BLaER1 treated with 17β-estradiol and CSF1 and Interleukin-3, amounts not matched to agents 10 nM and 100 nM (cell line): ENCODE measurements at regions not wholly inside any gene's neighbourhood (a gene's known extent, or its start where the extent isn't known, plus 50 kb on each side); places are given as distances from the start of the nearest gene placed in this dataset.

ENCODE experiments used
- H3K27ac ChIP-seq, 11 experiments: shearing (Covaris generic); formaldehyde crosslinking; 2 replicates each; pipeline ENCODE4 v1.8.1; 2022
- H3K27me3 ChIP-seq, 11 experiments: shearing (Covaris generic); formaldehyde crosslinking; 2 replicates each; pipeline ENCODE4 v1.8.1; 2022
- H3K36me3 ChIP-seq, 11 experiments: shearing (Covaris generic); formaldehyde crosslinking; 2 replicates each; pipeline ENCODE4 v1.8.1; 2022
- H3K4me1 ChIP-seq, 10 experiments: shearing (Covaris generic); formaldehyde crosslinking; 2 replicates each; pipeline ENCODE4 v1.8.1; 2022
- H3K4me2 ChIP-seq, 11 experiments: shearing (Covaris generic); formaldehyde crosslinking; 2 replicates each; pipeline ENCODE4 v1.8.1; 2022
- H3K4me3 ChIP-seq, 10 experiments: shearing (Covaris generic); formaldehyde crosslinking; 2 replicates each; pipeline ENCODE4 v1.8.1; 2022
- H3K9ac ChIP-seq, 11 experiments: shearing (Covaris generic); formaldehyde crosslinking; 2 replicates each; pipeline ENCODE4 v1.8.1; 2022
- H3K9me3 ChIP-seq, 11 experiments: shearing (Covaris generic); formaldehyde crosslinking; replicated peaks in 1 of 11; 2 replicates each; pipeline ENCODE4 v1.8.1; 2022
- H4K20me1 ChIP-seq, 11 experiments: shearing (Covaris generic); formaldehyde crosslinking; 2 replicates each; pipeline ENCODE4 v1.8.1; 2022
- Cebpa-rat ChIP-seq, 11 experiments: shearing (Covaris generic); IDR thresholded peaks; 2 replicates each; pipeline ENCODE4 v1.8.1; 2022

DNA sequence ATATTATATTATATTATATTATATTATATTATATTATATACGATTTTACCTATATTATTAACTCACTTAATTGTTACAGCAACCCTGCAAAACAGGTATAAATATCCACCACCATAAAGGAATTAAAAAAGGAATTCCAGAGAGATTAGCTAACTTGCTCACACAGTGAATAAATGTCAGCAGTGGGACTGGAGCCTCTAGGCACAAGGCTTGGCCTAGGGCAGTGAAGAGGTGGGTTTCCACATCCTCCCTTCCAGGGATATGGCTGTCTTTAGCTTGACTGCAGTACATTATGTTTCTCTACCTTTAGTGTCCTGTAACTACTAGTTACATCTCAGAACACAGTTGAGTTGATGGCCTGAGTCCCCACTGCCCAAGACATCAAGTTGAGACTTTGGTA, 166.9 kb downstream of the SLC15A5 start:
- TF ChIP-seq Cebpa-rat (IDR thresholded peaks at IDR 0.05) = no peak
- H3K4me2 ChIP-seq = no peak overlapping the region
- H3K9me3 ChIP-seq = peaks cover 2 to 13% (median 7%) of the 10 kb centered on the region in 11 experiments; a peak in 16 of 22 replicates
- no peaks in the 10 kb centered on the region for H4K20me1 ChIP-seq
- H3K4me3 ChIP-seq = no peak overlapping the region
- H3K9ac ChIP-seq = no peak overlapping the region
- H3K27me3 ChIP-seq = no peaks in the 10 kb centered on the region
- H3K4me1 ChIP-seq = peaks cover 0 to 21% (median 13%) of the 10 kb centered on the region in 10 experiments; a peak in 13 of 20 replicates
- H3K36me3 ChIP-seq = no peaks in the 10 kb centered on the region
- H3K27ac ChIP-seq = no peak overlapping the region

DNA sequence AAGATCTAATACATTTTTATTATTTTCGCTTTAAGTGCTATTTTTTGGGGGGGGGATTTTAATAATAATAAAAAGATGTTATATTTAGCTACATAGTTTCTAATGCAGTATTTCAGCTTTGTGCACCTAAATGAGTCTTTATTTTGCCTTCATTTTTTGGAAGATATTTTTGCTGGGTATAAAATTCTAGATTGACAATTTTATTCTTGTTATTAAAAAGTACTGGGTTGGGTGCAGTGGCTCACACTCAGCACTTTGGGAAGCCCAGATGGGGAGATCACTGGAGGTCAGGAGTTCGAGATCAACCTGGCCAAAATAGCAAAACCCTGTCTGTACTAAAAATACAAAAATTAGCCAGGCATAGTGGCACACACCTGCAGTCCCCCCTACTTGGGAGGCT, 173.6 kb downstream of the SLC15A5 start:
- Histone ChIP-seq H3K9me3 (peaks cover 25 to 38% (median 33%) of the 10 kb centered on the region in 11 experiments), H3K27me3 (no peaks in the 10 kb centered on the region), H3K4me1 (no peaks in the 10 kb centered on the region), H3K36me3 (no peaks in the 10 kb centered on the region), H3K4me3 (no peak overlapping the region; a peak in 1 of 20 replicates), H4K20me1 (no peaks in the 10 kb centered on the region), H3K27ac (no peak overlapping the region), H3K4me2 (no peak overlapping the region), H3K9ac (no peak overlapping the region)
- TF ChIP-seq Cebpa-rat (IDR thresholded peaks at IDR 0.05) = no peak

DNA sequence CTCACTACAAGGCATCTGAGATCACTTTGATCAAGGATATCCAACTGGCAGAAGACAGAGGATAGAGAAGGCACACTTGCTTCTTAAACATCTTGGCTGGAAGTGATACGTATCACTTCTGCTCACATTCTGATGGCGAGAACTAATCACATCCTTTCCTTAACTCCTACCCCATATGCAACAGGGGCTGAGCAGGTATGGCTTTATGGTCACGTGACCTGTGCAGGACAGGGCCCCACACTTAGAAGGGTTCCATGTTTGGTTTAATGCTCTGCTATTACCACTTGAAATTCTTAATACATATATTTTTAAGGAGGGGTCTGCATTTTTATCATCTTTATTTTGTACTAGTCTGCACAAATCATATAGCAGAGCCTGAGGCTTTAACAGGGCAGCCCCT, 177.3 kb downstream of the SLC15A5 start:
- no peak for TF ChIP-seq Cebpa-rat (IDR thresholded peaks at IDR 0.05)
- H3K9ac ChIP-seq = no peak overlapping the region

DNA sequence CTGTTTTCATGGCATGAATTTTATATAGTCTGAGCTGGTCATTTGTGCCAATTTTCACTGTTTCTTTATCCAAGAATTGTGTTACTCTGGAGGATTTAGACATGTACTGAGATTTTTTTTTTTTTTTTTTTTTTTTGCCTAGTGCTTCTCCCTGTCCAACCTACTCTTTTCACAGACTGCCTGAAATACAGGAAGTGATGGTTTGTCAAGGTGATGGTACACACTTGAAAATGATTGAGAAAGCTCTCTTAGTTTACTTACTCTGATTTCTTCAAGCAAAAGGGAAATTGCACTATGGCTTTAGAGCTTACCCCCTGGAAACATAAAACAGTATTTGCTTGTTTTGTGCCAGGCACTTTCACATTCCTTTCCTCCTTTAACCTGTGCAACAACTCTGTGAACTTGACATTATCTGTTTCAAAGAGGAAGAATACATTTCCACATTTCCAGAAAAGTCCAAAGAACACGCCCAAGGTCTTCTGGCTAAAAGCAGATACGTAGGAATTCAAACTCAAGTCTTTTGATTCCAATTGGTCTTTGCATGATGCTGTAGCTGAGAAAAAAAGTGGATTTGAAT, 181.1 kb downstream of the SLC15A5 start:
- TF ChIP-seq Cebpa-rat (IDR thresholded peaks at IDR 0.05) = no peak
- Histone ChIP-seq H3K4me3 (no peak overlapping the region), H3K27me3 (no peaks in the 10 kb centered on the region), H3K9me3 (peaks cover 11 to 13% (median 12%) of the 10 kb centered on the region in 11 experiments), H3K27ac (no peak overlapping the region), H3K36me3 (no peaks in the 10 kb centered on the region; a peak in 1 of 22 replicates), H3K4me1 (peaks cover 6 to 22% (median 14%) of the 10 kb centered on the region in 10 experiments; a peak in 18 of 20 replicates), H3K4me2 (peak overlapping the region in 4 of 11 experiments; percentile 46 to 77 (median 60); a peak in 5 of 22 replicates), H4K20me1 (no peaks in the 10 kb centered on the region), H3K9ac (no peak overlapping the region)

More for the DNA sequence above, 177.3 kb downstream of the SLC15A5 start:
- Histone ChIP-seq H3K27me3 (no peaks in the 10 kb centered on the region), H3K27ac (no peak overlapping the region), H4K20me1 (no peaks in the 10 kb centered on the region), H3K36me3 (no peaks in the 10 kb centered on the region), H3K4me3 (no peak overlapping the region), H3K4me1 (peaks cover 5 to 14% (median 11%) of the 10 kb centered on the region in 10 experiments; a peak in 18 of 20 replicates), H3K4me2 (no peak overlapping the region), H3K9me3 (peaks cover 19 to 29% (median 22%) of the 10 kb centered on the region in 11 experiments)

DNA sequence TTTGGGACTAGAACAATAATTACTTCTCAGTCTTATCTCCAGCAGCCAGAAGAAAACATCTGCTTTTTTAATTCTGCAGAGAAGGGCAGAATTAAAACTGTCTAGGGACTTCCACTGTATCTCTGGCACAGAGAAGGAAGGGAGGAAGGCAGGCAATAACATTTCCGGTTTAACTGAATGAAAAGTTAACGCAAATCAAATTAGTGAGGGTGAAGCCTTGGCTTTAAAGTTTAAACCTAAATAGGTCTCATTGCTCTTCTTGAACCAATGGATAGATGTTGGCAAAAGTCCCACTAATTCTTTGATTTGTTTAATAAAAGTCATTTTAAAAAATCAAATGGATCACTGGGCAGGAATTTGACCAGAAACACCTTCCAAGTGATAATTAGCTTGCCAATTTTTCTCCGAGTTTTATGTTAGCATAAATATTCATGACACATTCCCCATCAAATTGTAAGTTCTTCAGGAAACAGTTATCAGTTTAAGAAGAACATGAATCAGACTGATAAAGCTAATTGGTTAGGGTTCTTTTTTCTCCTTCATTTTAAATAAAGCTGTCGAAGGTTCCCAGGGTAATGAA, 181.9 kb downstream of the SLC15A5 start:
- no peaks in the 10 kb centered on the region for H3K27me3 ChIP-seq
- peak overlapping the region in 9 of 11 experiments; percentile 8 to 77 (median 52); a peak in 16 of 22 replicates for H3K4me2 ChIP-seq
- TF ChIP-seq Cebpa-rat (IDR thresholded peaks at IDR 0.05) = no peak
- no peak overlapping the region; a peak in 1 of 20 replicates for H3K4me3 ChIP-seq
- H3K36me3 ChIP-seq = no peaks in the 10 kb centered on the region; a peak in 1 of 22 replicates
- no peaks in the 10 kb centered on the region for H4K20me1 ChIP-seq
- H3K4me1 ChIP-seq = peaks cover 6 to 22% (median 14%) of the 10 kb centered on the region in 10 experiments; a peak in 18 of 20 replicates
- no peak overlapping the region for H3K9ac ChIP-seq
- peaks cover 11 to 17% (median 17%) of the 10 kb centered on the region in 11 experiments for H3K9me3 ChIP-seq
- H3K27ac ChIP-seq = no peak overlapping the region

DNA sequence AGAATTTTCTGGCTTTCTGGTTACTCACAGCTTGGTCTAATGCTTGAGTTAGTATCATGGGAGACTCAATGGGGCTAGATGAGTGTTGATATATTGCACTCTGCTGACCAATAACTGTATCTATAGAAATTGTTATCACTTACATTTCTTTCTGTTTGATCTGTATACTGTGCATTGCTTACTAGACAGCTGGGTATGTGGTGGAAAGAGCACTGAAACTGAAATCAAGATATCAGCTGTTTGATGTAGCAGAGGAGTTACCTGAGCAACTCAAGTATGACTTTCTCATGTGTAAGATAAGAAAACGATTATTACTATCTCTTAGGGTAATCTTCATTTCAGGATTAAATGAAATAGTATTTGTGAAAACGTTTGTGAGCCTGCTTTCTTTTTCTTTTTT, 183.0 kb downstream of the SLC15A5 start:
- Histone ChIP-seq H3K4me3 (no peak overlapping the region), H3K9me3 (peaks cover 11 to 17% (median 17%) of the 10 kb centered on the region in 11 experiments), H3K4me2 (peak overlapping the region in 2 of 11 experiments; percentile 43 to 77; a peak in 3 of 22 replicates), H3K36me3 (no peaks in the 10 kb centered on the region; a peak in 1 of 22 replicates), H3K9ac (no peak overlapping the region), H4K20me1 (no peaks in the 10 kb centered on the region), H3K27ac (no peak overlapping the region), H3K27me3 (no peaks in the 10 kb centered on the region), H3K4me1 (peaks cover 6 to 22% (median 14%) of the 10 kb centered on the region in 10 experiments; a peak in 18 of 20 replicates)
- no peak for TF ChIP-seq Cebpa-rat (IDR thresholded peaks at IDR 0.05)

DNA sequence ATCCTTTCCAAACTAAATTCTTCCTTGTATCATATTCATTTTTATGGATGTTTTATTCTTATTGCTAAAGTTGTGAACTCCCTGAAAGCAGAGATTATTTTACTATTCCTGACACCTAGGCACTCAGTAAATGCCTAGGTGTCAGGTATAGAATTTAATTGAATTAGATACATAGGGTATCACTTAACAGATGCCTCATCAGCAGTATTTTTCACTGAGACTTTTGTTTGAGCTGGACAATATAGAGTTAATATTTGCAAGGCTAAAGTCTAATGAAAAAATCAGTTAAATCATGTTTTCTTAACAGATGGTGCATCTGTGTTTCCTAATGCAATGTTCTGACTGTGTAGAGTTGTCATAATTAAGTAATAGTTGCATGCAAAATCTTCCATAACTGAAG, 182.7 kb downstream of the DERA start:
- Histone ChIP-seq H3K27ac (no peak overlapping the region), H3K9ac (no peak overlapping the region), H4K20me1 (no peaks in the 10 kb centered on the region), H3K9me3 (peaks cover 11 to 17% (median 17%) of the 10 kb centered on the region in 11 experiments), H3K4me3 (no peak overlapping the region), H3K4me2 (no peak overlapping the region), H3K36me3 (no peaks in the 10 kb centered on the region; a peak in 1 of 22 replicates), H3K4me1 (peaks cover 6 to 22% (median 14%) of the 10 kb centered on the region in 10 experiments; a peak in 18 of 20 replicates), H3K27me3 (no peaks in the 10 kb centered on the region)
- TF ChIP-seq Cebpa-rat (IDR thresholded peaks at IDR 0.05) = no peak

DNA sequence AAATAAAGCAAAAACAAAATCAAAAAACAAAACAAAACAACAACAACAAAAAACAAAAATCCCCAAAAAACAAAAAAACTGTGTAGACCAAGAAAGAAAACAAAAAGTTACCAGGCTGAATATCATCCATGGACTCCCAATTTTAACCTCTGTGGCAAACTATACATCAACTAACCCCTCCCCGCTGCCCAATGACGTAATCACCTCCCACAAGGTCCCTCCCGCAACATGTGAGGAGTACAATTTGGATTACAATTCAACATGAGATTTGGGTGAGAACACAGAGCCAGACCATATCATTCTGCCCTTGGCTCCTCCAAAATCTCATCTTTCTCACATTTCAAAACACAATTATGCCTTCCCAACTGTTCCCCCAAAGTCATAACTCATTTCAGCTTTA, 179.8 kb downstream of the DERA start:
- Histone ChIP-seq H4K20me1 (no peaks in the 10 kb centered on the region), H3K9ac (no peak overlapping the region), H3K27me3 (no peaks in the 10 kb centered on the region), H3K4me3 (no peak overlapping the region), H3K4me2 (no peak overlapping the region), H3K9me3 (peaks cover 11 to 17% (median 17%) of the 10 kb centered on the region in 11 experiments), H3K27ac (no peak overlapping the region), H3K36me3 (no peaks in the 10 kb centered on the region; a peak in 1 of 22 replicates), H3K4me1 (peaks cover 6 to 16% (median 12%) of the 10 kb centered on the region in 10 experiments; a peak in 18 of 20 replicates)
- no peak for TF ChIP-seq Cebpa-rat (IDR thresholded peaks at IDR 0.05)

DNA sequence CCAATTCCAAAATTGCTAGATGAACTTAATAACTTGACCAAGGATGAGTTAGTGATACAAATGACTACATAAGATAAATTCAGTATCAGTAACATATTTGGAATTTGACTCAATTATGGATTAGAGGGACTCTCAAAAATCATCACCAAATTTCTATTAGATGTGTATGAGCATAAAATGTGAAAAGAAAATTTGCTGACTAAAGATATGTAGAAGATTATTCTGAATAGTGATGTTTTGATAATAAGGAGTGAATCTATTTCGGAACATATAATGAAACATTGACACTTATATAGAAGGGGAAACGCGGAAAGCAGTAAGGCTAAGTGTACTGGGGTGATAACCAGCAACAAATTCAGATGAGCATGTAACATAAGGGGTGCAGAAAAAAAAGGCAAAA, 177.3 kb downstream of the DERA start:
- Histone ChIP-seq H3K9ac (no peak overlapping the region), H3K4me3 (no peak overlapping the region), H4K20me1 (no peaks in the 10 kb centered on the region), H3K27ac (no peak overlapping the region), H3K36me3 (no peaks in the 10 kb centered on the region; a peak in 1 of 22 replicates), H3K27me3 (no peaks in the 10 kb centered on the region), H3K4me1 (no peaks in the 10 kb centered on the region), H3K9me3 (peaks cover 11 to 17% (median 17%) of the 10 kb centered on the region in 11 experiments), H3K4me2 (no peak overlapping the region)
- TF ChIP-seq Cebpa-rat (IDR thresholded peaks at IDR 0.05) = no peak
